ENCODE measurements at regions not wholly inside any gene's neighbourhood (a gene's known extent, or its start where the extent isn't known, plus 50 kb on each side); places are given as distances from the start of the nearest gene placed in this dataset.

- TF ChIP-seq CTCF (IDR thresholded peaks at IDR 0.05; ENCODE audit: insufficient read depth, low read length, poor library complexity, severe bottlenecking) = no peak
- no peak for TF ChIP-seq EZH2phosphoT487 (conservative IDR thresholded peaks at IDR 0.05; ENCODE audit: low read length)
Observed at GRCh38 chr21:21952566-21952965, 954.4 kb downstream of the NCAM2 start.
